GM21723 (cell line): ENCODE measurements at regions not wholly inside any gene's neighbourhood (a gene's known extent, or its start where the extent isn't known, plus 50 kb on each side); places are given as distances from the start of the nearest gene placed in this dataset.
"Not testable (repeated sequence)": the region's sequence is repeated elsewhere in the genome, so short reads cannot be mapped to it uniquely, and the experiment has no call there.

Source experiments
- ATAC-seq: cut with Tn5 transposase; IDR thresholded peaks from one replicate; pipeline ENCODE4 v1.9.1; 2021; ENCODE audit warnings: mild to moderate bottlenecking, moderate library complexity; ENCODE audit not compliant: unreplicated experiment

- ATAC-seq: peak; percentile 77
Observed at GRCh38 chr16:10312784-10313724, 72.8 kb upstream of the ATF7IP2 start.

GRCh38 chr16:10314317-10314716 is 71.5 kb upstream of the ATF7IP2 start:
- no peak for ATAC-seq

GRCh38 chr16:10314811-10315210 is 71.0 kb upstream of the ATF7IP2 start:
- no peak for ATAC-seq

GRCh38 chr16:10317425-10318001 is 68.3 kb upstream of the ATF7IP2 start:
- no peak for ATAC-seq

GRCh38 chr16:10318798-10319500 is 66.9 kb upstream of the ATF7IP2 start:
- ATAC-seq: no peak

GRCh38 chr16:10321407-10322387 is 64.2 kb upstream of the ATF7IP2 start:
- no peak for ATAC-seq

- no peak for ATAC-seq
Observed at GRCh38 chr16:10322723-10323527, 62.9 kb upstream of the ATF7IP2 start.

- no peak for ATAC-seq
Observed at GRCh38 chr16:10323528-10323869, 62.4 kb upstream of the ATF7IP2 start.

GRCh38 chr16:10324210-10324609 is 61.7 kb upstream of the ATF7IP2 start:
- no peak for ATAC-seq

- no peak for ATAC-seq
Observed at GRCh38 chr16:10325783-10326543, 59.9 kb upstream of the ATF7IP2 start.

- no peak for ATAC-seq
Observed at GRCh38 chr16:10326647-10327046, 59.2 kb upstream of the ATF7IP2 start.

- ATAC-seq: not testable (repeated sequence)
Observed at GRCh38 chr16:10328291-10328690, 57.6 kb upstream of the ATF7IP2 start.

- ATAC-seq: no peak
Observed at GRCh38 chr16:10332241-10332640, 53.6 kb upstream of the ATF7IP2 start.

GRCh38 chr16:10332775-10333174 is 53.1 kb upstream of the ATF7IP2 start:
- ATAC-seq: no peak

GRCh38 chr16:10333321-10334032 is 52.4 kb upstream of the ATF7IP2 start:
- no peak for ATAC-seq

GRCh38 chr16:10335681-10336080 is 50.2 kb upstream of the ATF7IP2 start:
- no peak for ATAC-seq
